HEK293 (cell line): ENCODE measurements at regions not wholly inside any gene's neighbourhood (a gene's known extent, or its start where the extent isn't known, plus 50 kb on each side); places are given as distances from the start of the nearest gene placed in this dataset.

Experiments used
- CTCF ChIA-PET: fragments of 350-600 bp; formaldehyde crosslinking; extraction: SDS; loops from one replicate; lab custom pipeline; 2021; ENCODE audit warnings: antibody characterized with exemption; lab: Yijun Ruan, JAX
- POLR2A ChIA-PET: fragments of 300-600 bp; formaldehyde crosslinking; extraction: SDS; loops from one replicate; lab custom pipeline; 2020; ENCODE audit warnings: antibody characterized with exemption, inconsistent platforms; lab: Yijun Ruan, JAX
- H3K27ac ChIP-seq: fragments of 200-500 bp; sonication (Bioruptor generic); 2 replicates; pipeline ENCODE4 v1.5.1; 2014; ENCODE audit warnings: low read depth, low read length, control low read depth, inconsistent platforms; ENCODE audit errors: extremely low read depth
- H3K36me3 ChIP-seq, 2 experiments: fragments of 200-500 bp in 1 of 2; sonication (Bioruptor generic) in 1 of 2; 1 replicate in 1 of 2; 2 replicates in 1 of 2; pipeline ENCODE4 v1.5.1; 2014 to 2017; ENCODE audit warnings: inconsistent platforms in 2 of 2, low read length in 2 of 2; ENCODE audit not compliant: control insufficient read depth in 2 of 2, insufficient read depth in 1 of 2
- H3K4me1 ChIP-seq: fragments of 200-500 bp; sonication (Bioruptor generic); 2 replicates; pipeline ENCODE4 v1.5.1; 2014; ENCODE audit warnings: mild to moderate bottlenecking, low read length, inconsistent platforms; ENCODE audit not compliant: control insufficient read depth, insufficient read depth
- H3K4me3 ChIP-seq: 2 replicates; pipeline ENCODE4 v1.5.1; 2011; ENCODE audit warnings: low read depth, mild to moderate bottlenecking, control low read depth, low read length, moderate library complexity
- H3K9me3 ChIP-seq: fragments of 200-500 bp; sonication (Bioruptor generic); 2 replicates; pipeline ENCODE4 v1.5.1; 2014; ENCODE audit warnings: low read depth, low read length, inconsistent platforms; ENCODE audit not compliant: control insufficient read depth, insufficient read depth
- GLIS2 ChIP-seq: fragments of 450-650 bp; formaldehyde crosslinking; IDR thresholded peaks from 2 replicates; pipeline ENCODE4 v1.5.1; 2016; ENCODE audit warnings: missing biosample characterization, missing genetic modification characterization
- MZF1 ChIP-seq: fragments of 450-650 bp; formaldehyde crosslinking; IDR thresholded peaks from 2 replicates; pipeline ENCODE4 v1.5.1; 2017; ENCODE audit warnings: missing biosample characterization, missing genetic modification characterization, borderline replicate concordance
- OSR2 ChIP-seq: fragments of 450-650 bp; formaldehyde crosslinking; IDR thresholded peaks from 2 replicates; pipeline ENCODE4 v1.5.1; 2016; ENCODE audit warnings: missing biosample characterization, missing genetic modification characterization
- RBAK ChIP-seq: fragments of 450-650 bp; formaldehyde crosslinking; IDR thresholded peaks from 2 replicates; pipeline ENCODE4 v1.5.1; 2016; ENCODE audit warnings: missing biosample characterization, missing genetic modification characterization
- TSHZ1 ChIP-seq: fragments of 450-650 bp; formaldehyde crosslinking; IDR thresholded peaks from 2 replicates; pipeline ENCODE4 v1.5.1; 2016; ENCODE audit warnings: missing biosample characterization, missing genetic modification characterization, borderline replicate concordance
- YY2 ChIP-seq: fragments of 450-650 bp; formaldehyde crosslinking; IDR thresholded peaks from 2 replicates; pipeline ENCODE4 v1.5.1; 2016; ENCODE audit warnings: missing biosample characterization, missing genetic modification characterization
- ZFP37 ChIP-seq: fragments of 450-650 bp; formaldehyde crosslinking; IDR thresholded peaks from 2 replicates; pipeline ENCODE4 v1.5.1; 2016; ENCODE audit warnings: missing biosample characterization, missing genetic modification characterization
- ZFP41 ChIP-seq: fragments of 450-650 bp; formaldehyde crosslinking; IDR thresholded peaks from 2 replicates; pipeline ENCODE4 v1.5.1; 2016; ENCODE audit warnings: missing biosample characterization, missing genetic modification characterization, borderline replicate concordance
- ZIC2 ChIP-seq: fragments of 450-650 bp; formaldehyde crosslinking; IDR thresholded peaks from 2 replicates; pipeline ENCODE4 v1.5.1; 2016; ENCODE audit warnings: missing biosample characterization, missing genetic modification characterization
- ZNF112 ChIP-seq: fragments of 450-650 bp; formaldehyde crosslinking; IDR thresholded peaks from 2 replicates; pipeline ENCODE4 v1.5.0; 2017; ENCODE audit warnings: missing biosample characterization, missing genetic modification characterization
- ZNF133 ChIP-seq: fragments of 450-650 bp; formaldehyde crosslinking; IDR thresholded peaks from 2 replicates; pipeline ENCODE4 v1.5.1; 2016; ENCODE audit warnings: missing biosample characterization, missing genetic modification characterization
- ZNF169 ChIP-seq: fragments of 450-650 bp; formaldehyde crosslinking; IDR thresholded peaks from 2 replicates; pipeline ENCODE4 v1.5.1; 2016; ENCODE audit warnings: missing biosample characterization, missing genetic modification characterization
- ZNF23 ChIP-seq: fragments of 450-650 bp; formaldehyde crosslinking; IDR thresholded peaks from 2 replicates; pipeline ENCODE4 v1.5.1; 2016; ENCODE audit warnings: missing biosample characterization, missing genetic modification characterization, borderline replicate concordance
- ZNF292 ChIP-seq: fragments of 450-650 bp; formaldehyde crosslinking; IDR thresholded peaks from 2 replicates; pipeline ENCODE4 v1.5.1; 2016; ENCODE audit warnings: low read depth, missing biosample characterization, missing genetic modification characterization, borderline replicate concordance
- ZNF311 ChIP-seq: fragments of 450-650 bp; formaldehyde crosslinking; IDR thresholded peaks from 2 replicates; pipeline ENCODE4 v1.5.1; 2017; ENCODE audit warnings: missing biosample characterization, missing genetic modification characterization, borderline replicate concordance
- ZNF37A ChIP-seq: fragments of 450-650 bp; IDR thresholded peaks from 2 replicates; pipeline ENCODE4 v1.5.1; 2018; ENCODE audit warnings: missing biosample characterization, missing genetic modification characterization
- ZNF426 ChIP-seq: fragments of 450-650 bp; formaldehyde crosslinking; IDR thresholded peaks from 2 replicates; pipeline ENCODE4 v1.5.1; 2017; ENCODE audit warnings: missing biosample characterization, missing genetic modification characterization, mild to moderate bottlenecking, inconsistent platforms, moderate library complexity
- ZNF561 ChIP-seq: fragments of 450-650 bp; IDR thresholded peaks from 2 replicates; pipeline ENCODE4 v1.5.1; 2018; ENCODE audit warnings: missing biosample characterization, missing genetic modification characterization, borderline replicate concordance
- ZNF623 ChIP-seq: fragments of 450-650 bp; formaldehyde crosslinking; IDR thresholded peaks from 2 replicates; pipeline ENCODE4 v1.5.1; 2016; ENCODE audit warnings: missing biosample characterization, missing genetic modification characterization
- ZNF654 ChIP-seq: fragments of 450-650 bp; formaldehyde crosslinking; IDR thresholded peaks from 2 replicates; pipeline ENCODE4 v1.5.1; 2016; ENCODE audit warnings: low read depth, missing biosample characterization, missing genetic modification characterization
- ZNF658 ChIP-seq: fragments of 450-650 bp; formaldehyde crosslinking; IDR thresholded peaks from 2 replicates; pipeline ENCODE4; 2016; ENCODE audit warnings: missing biosample characterization, missing genetic modification characterization
- ZNF664 ChIP-seq: fragments of 450-650 bp; formaldehyde crosslinking; IDR thresholded peaks from 2 replicates; pipeline ENCODE4 v1.5.1; 2016; ENCODE audit warnings: missing biosample characterization, missing genetic modification characterization
- ZNF677 ChIP-seq: fragments of 450-650 bp; IDR thresholded peaks from 2 replicates; pipeline ENCODE4 v1.5.0; 2018; ENCODE audit warnings: missing biosample characterization, mild to moderate bottlenecking, missing genetic modification characterization, moderate library complexity
- ZNF707 ChIP-seq: fragments of 450-650 bp; formaldehyde crosslinking; IDR thresholded peaks from 2 replicates; pipeline ENCODE4 v1.5.1; 2016; ENCODE audit warnings: missing biosample characterization, missing genetic modification characterization
- TF ChIP-seq, protein P1 (sequence below): fragments of 450-650 bp; formaldehyde crosslinking; IDR thresholded peaks from 2 replicates; pipeline ENCODE4 v1.5.0; 2017; ENCODE audit warnings: missing biosample characterization, missing genetic modification characterization, borderline replicate concordance

DNA sequence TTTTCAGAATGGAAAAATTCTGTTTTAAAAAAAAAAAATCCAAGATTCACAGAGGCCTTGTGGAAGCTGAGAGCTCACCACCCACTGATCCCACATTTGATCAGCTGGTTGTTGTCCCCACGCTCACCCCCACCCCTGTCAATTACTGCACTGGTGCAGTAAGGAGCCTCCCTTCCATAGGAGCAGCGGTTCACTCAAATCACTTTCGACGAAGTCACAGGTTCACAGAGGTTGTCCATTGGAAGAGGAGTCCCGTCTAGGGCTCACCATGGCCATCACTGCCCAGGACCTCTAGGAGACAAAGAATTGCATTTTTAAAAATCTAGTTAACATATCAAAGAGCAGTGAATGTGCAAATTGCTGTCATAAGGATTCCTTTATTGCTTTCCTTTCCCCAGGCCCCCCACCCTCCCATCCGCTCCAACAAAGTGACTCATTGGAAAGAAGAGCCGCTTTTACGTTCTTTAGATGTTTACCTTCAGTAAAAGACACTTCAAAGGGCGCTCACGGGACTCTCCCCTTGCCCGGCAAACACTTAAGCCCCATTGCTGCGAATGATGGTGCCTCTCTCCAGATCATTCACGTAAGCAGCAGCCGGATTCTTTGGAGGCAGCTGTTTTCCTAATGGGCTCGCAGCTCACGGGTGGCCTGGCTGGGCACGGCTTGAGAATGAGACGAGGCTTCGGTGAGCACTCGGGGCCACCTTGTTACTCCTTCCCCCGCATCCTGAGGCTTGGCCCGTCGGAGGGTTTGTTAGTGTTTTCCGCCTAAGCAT is 165.5 kb upstream of the SALL3 start:
- CTCF ChIA-PET = no interaction called here

GRCh38 chr18:78814766-78815165 is 164.9 kb upstream of the SALL3 start:
- H3K4me3 ChIP-seq = no peak overlapping the region
- H3K9me3 ChIP-seq = no peaks in the 10 kb centered on the region
- no peak overlapping the region for H3K27ac ChIP-seq
- CTCF ChIA-PET = no interaction called here
- no peaks in the 10 kb centered on the region for H3K36me3 ChIP-seq
- POLR2A ChIA-PET = no interaction called here
- TF ChIP-seq ZNF623 (no peak), ZNF561 (tag by site-specific recombination) (no peak), ZNF23 (tag by site-specific recombination) (no peak), ZNF658 (tag by site-specific recombination) (no peak), ZNF169 (tag by site-specific recombination) (no peak), ZNF426 (tag by site-specific recombination) (no peak), RBAK (tag by site-specific recombination) (no peak), ZNF112 (tag by site-specific recombination) (no peak), GLIS2 (tag by site-specific recombination) (no peak)
- H3K4me1 ChIP-seq = no peaks in the 10 kb centered on the region

More for the DNA sequence above, 165.5 kb upstream of the SALL3 start:
- POLR2A ChIA-PET = no interaction called here
- Histone ChIP-seq H3K27ac (no peak overlapping the region), H3K36me3 (no peaks in the 10 kb centered on the region), H3K9me3 (no peaks in the 10 kb centered on the region), H3K4me1 (no peaks in the 10 kb centered on the region), H3K4me3 (no peak overlapping the region)
- TF ChIP-seq ZNF133 = no peak
- no peak for TF ChIP-seq TSHZ1
- TF ChIP-seq ZNF292 (tag by site-specific recombination) = no peak

DNA sequence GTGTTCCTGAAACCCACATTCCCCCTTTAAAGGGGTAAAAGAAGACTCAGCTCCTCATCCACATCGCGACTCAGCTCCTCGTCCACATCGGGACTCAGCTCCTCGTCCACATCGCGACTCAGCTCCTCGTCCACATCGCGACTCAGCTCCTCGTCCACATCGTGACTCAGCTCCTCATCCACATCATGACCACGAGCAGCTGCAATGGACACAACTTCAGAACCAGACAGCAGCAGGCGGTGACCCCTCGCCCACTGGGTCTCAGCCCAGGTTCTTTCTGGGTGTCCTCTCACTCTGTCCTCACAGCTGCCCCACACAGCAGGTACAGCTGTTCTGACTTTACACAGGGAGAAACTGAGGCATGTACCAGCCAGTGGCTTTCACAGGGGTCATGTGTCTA is 163.5 kb upstream of the SALL3 start:
- no peaks in the 10 kb centered on the region for H3K4me1 ChIP-seq
- CTCF ChIA-PET = no interaction called here
- POLR2A ChIA-PET = no interaction called here
- no peak for TF ChIP-seq ZNF677 (tag by site-specific recombination)
- TF ChIP-seq ZIC2 (tag by site-specific recombination) = no peak
- no peak for TF ChIP-seq ZNF37A
- TF ChIP-seq, protein P1, sequence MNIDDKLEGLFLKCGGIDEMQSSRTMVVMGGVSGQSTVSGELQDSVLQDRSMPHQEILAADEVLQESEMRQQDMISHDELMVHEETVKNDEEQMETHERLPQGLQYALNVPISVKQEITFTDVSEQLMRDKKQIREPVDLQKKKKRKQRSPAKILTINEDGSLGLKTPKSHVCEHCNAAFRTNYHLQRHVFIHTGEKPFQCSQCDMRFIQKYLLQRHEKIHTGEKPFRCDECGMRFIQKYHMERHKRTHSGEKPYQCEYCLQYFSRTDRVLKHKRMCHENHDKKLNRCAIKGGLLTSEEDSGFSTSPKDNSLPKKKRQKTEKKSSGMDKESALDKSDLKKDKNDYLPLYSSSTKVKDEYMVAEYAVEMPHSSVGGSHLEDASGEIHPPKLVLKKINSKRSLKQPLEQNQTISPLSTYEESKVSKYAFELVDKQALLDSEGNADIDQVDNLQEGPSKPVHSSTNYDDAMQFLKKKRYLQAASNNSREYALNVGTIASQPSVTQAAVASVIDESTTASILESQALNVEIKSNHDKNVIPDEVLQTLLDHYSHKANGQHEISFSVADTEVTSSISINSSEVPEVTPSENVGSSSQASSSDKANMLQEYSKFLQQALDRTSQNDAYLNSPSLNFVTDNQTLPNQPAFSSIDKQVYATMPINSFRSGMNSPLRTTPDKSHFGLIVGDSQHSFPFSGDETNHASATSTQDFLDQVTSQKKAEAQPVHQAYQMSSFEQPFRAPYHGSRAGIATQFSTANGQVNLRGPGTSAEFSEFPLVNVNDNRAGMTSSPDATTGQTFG = no peak
- no peak for TF ChIP-seq MZF1 (tag by site-specific recombination)
- TF ChIP-seq ZFP37 (tag by site-specific recombination) = no peak
- no peak for TF ChIP-seq ZFP41 (tag by site-specific recombination)
- TF ChIP-seq ZNF654 (tag by site-specific recombination) = no peak
- no peak for TF ChIP-seq YY2
- no peak for TF ChIP-seq ZNF707 (tag by site-specific recombination)
- no peak for TF ChIP-seq OSR2
- no peak for TF ChIP-seq ZNF664 (tag by site-specific recombination)
- TF ChIP-seq ZNF311 = no peak

More for the DNA sequence above, 163.5 kb upstream of the SALL3 start:
- Histone ChIP-seq H3K36me3 (no peaks in the 10 kb centered on the region), H3K27ac (no peak overlapping the region), H3K9me3 (no peaks in the 10 kb centered on the region), H3K4me3 (no peak overlapping the region)
